Uterus (tissue), 2 donors: ENCODE measurements at regions not wholly inside any gene's neighbourhood (a gene's known extent, or its start where the extent isn't known, plus 50 kb on each side); places are given as distances from the start of the nearest gene placed in this dataset.

Experiments
- POLR2A ChIP-seq, 2 donors: fragments of 450-650 bp; IDR thresholded peaks; one replicate each; pipeline ENCODE4 v1.6.1; 2016; ENCODE audit warnings: antibody characterized with exemption in 2 of 2, mild to moderate bottlenecking in 1 of 2, moderate library complexity in 1 of 2
- TF ChIP-seq, protein P1 (sequence below), 4 experiments: fragments of 200-600 bp in 2 of 4; fragments of 450-650 bp in 2 of 4; sonication (generic) in 2 of 4; IDR thresholded peaks; one replicate each; pipeline ENCODE4 v1.5.1; 2016 to 2019; ENCODE audit warnings: antibody characterized with exemption in 4 of 4, mild to moderate bottlenecking in 2 of 4, moderate library complexity in 1 of 4

- TF ChIP-seq, protein P1, sequence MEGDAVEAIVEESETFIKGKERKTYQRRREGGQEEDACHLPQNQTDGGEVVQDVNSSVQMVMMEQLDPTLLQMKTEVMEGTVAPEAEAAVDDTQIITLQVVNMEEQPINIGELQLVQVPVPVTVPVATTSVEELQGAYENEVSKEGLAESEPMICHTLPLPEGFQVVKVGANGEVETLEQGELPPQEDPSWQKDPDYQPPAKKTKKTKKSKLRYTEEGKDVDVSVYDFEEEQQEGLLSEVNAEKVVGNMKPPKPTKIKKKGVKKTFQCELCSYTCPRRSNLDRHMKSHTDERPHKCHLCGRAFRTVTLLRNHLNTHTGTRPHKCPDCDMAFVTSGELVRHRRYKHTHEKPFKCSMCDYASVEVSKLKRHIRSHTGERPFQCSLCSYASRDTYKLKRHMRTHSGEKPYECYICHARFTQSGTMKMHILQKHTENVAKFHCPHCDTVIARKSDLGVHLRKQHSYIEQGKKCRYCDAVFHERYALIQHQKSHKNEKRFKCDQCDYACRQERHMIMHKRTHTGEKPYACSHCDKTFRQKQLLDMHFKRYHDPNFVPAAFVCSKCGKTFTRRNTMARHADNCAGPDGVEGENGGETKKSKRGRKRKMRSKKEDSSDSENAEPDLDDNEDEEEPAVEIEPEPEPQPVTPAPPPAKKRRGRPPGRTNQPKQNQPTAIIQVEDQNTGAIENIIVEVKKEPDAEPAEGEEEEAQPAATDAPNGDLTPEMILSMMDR (IDR thresholded peaks at IDR 0.05), result no peak
- TF ChIP-seq POLR2A (IDR thresholded peaks at IDR 0.05), result no peak
Measured at GRCh38 chr10:2620827-2621521, 446.4 kb upstream of the PFKP start.
